PC-3 (cell line): ENCODE measurements at regions not wholly inside any gene's neighbourhood (a gene's known extent, or its start where the extent isn't known, plus 50 kb on each side); places are given as distances from the start of the nearest gene placed in this dataset.
A peak's percentile ranks its signal among the peaks of the same experiment; 100 is the strongest.

Source experiments
- ATAC-seq: fragments of 200-7000 bp; cut with Tn5 transposase; 2 replicates; pipeline ENCODE4 v1.9.1; 2020; ENCODE audit warnings: mild to moderate bottlenecking, moderate library complexity
- BruUV-seq: library from RNA; stranded (reverse); fragments of 400-500 nt; replicated peaks from 2 replicates; lab custom pipeline; 2021; lab: Mats Ljungman, UMichigan
- CTCF ChIA-PET: fragments of 300-600 bp; sonication (Branson Sonifier 250); formaldehyde crosslinking; loops from one replicate; lab custom pipeline; 2022; ENCODE audit warnings: antibody characterized with exemption; lab: Charles Lee
- POLR2A ChIA-PET: fragments of 300-600 bp; sonication (Branson Sonifier 250); formaldehyde crosslinking; loops from one replicate; lab custom pipeline; 2022; ENCODE audit warnings: antibody characterized with exemption; ENCODE audit not compliant: unreplicated experiment; lab: Charles Lee
- DNase-seq: peaks from one replicate; pipeline ENCODE4 v3.0.0-alpha.2; 2015
- H2AFZ ChIP-seq: fragments of 300-600 bp; sonication (generic); 2 replicates; pipeline ENCODE4 v1.6.0; 2016; ENCODE audit warnings: antibody characterized with exemption, low read length
- H3F3A ChIP-seq: fragments of 300-600 bp; sonication (generic); one replicate; pipeline ENCODE4 v1.6.0; 2017; ENCODE audit warnings: antibody characterized with exemption, low read length, control low read depth, mild to moderate bottlenecking; ENCODE audit not compliant: unreplicated experiment
- H3K27ac ChIP-seq: fragments of 300-600 bp; sonication (generic); 2 replicates; pipeline ENCODE4 v1.5.1; 2016; ENCODE audit warnings: mild to moderate bottlenecking, low read length
- H3K27me3 ChIP-seq: fragments of 300-600 bp; sonication (generic); 2 replicates; pipeline ENCODE4 v1.6.1; 2016; ENCODE audit warnings: low read length, mixed read lengths
- H3K36me3 ChIP-seq: fragments of 300-600 bp; sonication (generic); 2 replicates; pipeline ENCODE4 v1.6.1; 2016; ENCODE audit warnings: low read depth, mixed run types, low read length, mixed read lengths
- H3K4me1 ChIP-seq: fragments of 300-600 bp; sonication (generic); 2 replicates; pipeline ENCODE4 v1.5.1; 2016; ENCODE audit warnings: low read length; ENCODE audit not compliant: insufficient read depth
- H3K4me2 ChIP-seq: fragments of 300-600 bp; sonication (generic); 2 replicates; pipeline ENCODE4 v1.6.0; 2016; ENCODE audit warnings: low read length
- H3K4me3 ChIP-seq: fragments of 300-600 bp; sonication (generic); 2 replicates; pipeline ENCODE4 v1.5.1; 2016; ENCODE audit warnings: mild to moderate bottlenecking, low read length, mixed read lengths
- H3K79me2 ChIP-seq: fragments of 300-600 bp; sonication (generic); 2 replicates; pipeline ENCODE4 v1.6.1; 2017; ENCODE audit warnings: low read length, mixed read lengths
- H3K9ac ChIP-seq: fragments of 300-600 bp; sonication (generic); 2 replicates; pipeline ENCODE4 v1.6.0; 2016; ENCODE audit warnings: mild to moderate bottlenecking, low read length
- H3K9me2 ChIP-seq: fragments of 300-600 bp; sonication (generic); replicated peaks from 2 replicates; pipeline ENCODE4 v1.6.1; 2016; ENCODE audit warnings: mixed run types, low read length, mixed read lengths
- H3K9me3 ChIP-seq: fragments of 300-600 bp; sonication (generic); 2 replicates; pipeline ENCODE4 v1.6.1; 2016; ENCODE audit warnings: low read length, mixed read lengths
- H4K20me1 ChIP-seq: fragments of 300-600 bp; sonication (generic); 2 replicates; pipeline ENCODE4 v1.6.1; 2016; ENCODE audit warnings: low read length, mixed read lengths
- CTCF ChIP-seq: fragments of 300-600 bp; sonication (generic); conservative IDR thresholded peaks from 2 replicates; pipeline ENCODE4 v1.5.1; 2017; ENCODE audit warnings: antibody characterized with exemption, low read depth, mild to moderate bottlenecking, low read length
- EZH2 ChIP-seq: fragments of 300-600 bp; sonication (generic); IDR thresholded peaks from one replicate; pipeline ENCODE4 v1.6.1; 2017; ENCODE audit warnings: antibody characterized with exemption, mild to moderate bottlenecking, low read length; ENCODE audit not compliant: unreplicated experiment
- EZH2phosphoT487 ChIP-seq: fragments of 300-600 bp; sonication (generic); IDR thresholded peaks from 2 replicates; pipeline ENCODE4 v1.6.1; 2018; ENCODE audit warnings: mild to moderate bottlenecking, antibody characterized with exemption, low read length, borderline replicate concordance
- intact Hi-C: fragments of 100-400 bp; cut with micrococcal nuclease; formaldehyde crosslinking; loops from 2 replicates; pipeline ENCODE4 v1.9.0; 2023

- no peak overlapping the region for H3K27ac ChIP-seq
- TF ChIP-seq EZH2 (no peak), EZH2phosphoT487 (no peak), CTCF (no peak)
- no peaks in the 10 kb centered on the region for H3K79me2 ChIP-seq
- DNase-seq (no peak), ATAC-seq (no peak)
- H3K27me3 ChIP-seq = no peaks in the 10 kb centered on the region
- no TSS peak for BruUV-seq
- H3K36me3 ChIP-seq = peaks cover 7% of the 10 kb centered on the region; the same call in 1 of the 2 replicates
- H3K4me1 ChIP-seq = no peaks in the 10 kb centered on the region; the same call in 1 of the 2 replicates
- no peak overlapping the region for H3K4me3 ChIP-seq
- H3F3A ChIP-seq = no peaks in the 10 kb centered on the region
- no peaks in the 10 kb centered on the region for H3K9me2 ChIP-seq
- H3K4me2 ChIP-seq = no peak overlapping the region
- ChIA-PET CTCF (no interaction called here), POLR2A (no interaction called here)
- no peaks in the 10 kb centered on the region for H4K20me1 ChIP-seq
- H3K9ac ChIP-seq = no peak overlapping the region
- intact Hi-C loops = loop anchor here (1.0 kb wide), 1 partner anchor 8 kb away; no protein-coding TSS in a partner anchor
- H2AFZ ChIP-seq = no peak overlapping the region
- no peaks in the 10 kb centered on the region for H3K9me3 ChIP-seq
These were observed 217.8 kb downstream of the PTPRC start for GRCh38 chr1:198856601-198857000.

GRCh38 chr1:198858033-198858432 is 219.2 kb downstream of the PTPRC start:
- no peak overlapping the region for H3K9ac ChIP-seq
- no peaks in the 10 kb centered on the region; the same call in 1 of the 2 replicates for H3K4me1 ChIP-seq
- peak; percentile 49 for ATAC-seq
- H3K4me2 ChIP-seq = no peak overlapping the region
- no peaks in the 10 kb centered on the region for H3K27me3 ChIP-seq
- H3F3A ChIP-seq = no peaks in the 10 kb centered on the region
- H3K27ac ChIP-seq = no peak overlapping the region
- intact Hi-C loops = no loop called here
- BruUV-seq = no TSS peak
- no peaks in the 10 kb centered on the region for H3K9me3 ChIP-seq
- no peak overlapping the region for H3K4me3 ChIP-seq
- peak; percentile 20 for DNase-seq
- H3K79me2 ChIP-seq = no peaks in the 10 kb centered on the region
- no peaks in the 10 kb centered on the region for H3K9me2 ChIP-seq
- no peaks in the 10 kb centered on the region for H4K20me1 ChIP-seq
- ChIA-PET CTCF (no interaction called here), POLR2A (no interaction called here)
- TF ChIP-seq CTCF (no peak), EZH2phosphoT487 (no peak), EZH2 (no peak)
- peaks cover 7% of the 10 kb centered on the region; the same call in 1 of the 2 replicates for H3K36me3 ChIP-seq
- H2AFZ ChIP-seq = no peak overlapping the region

GRCh38 chr1:198860371-198860770 is 221.5 kb downstream of the PTPRC start:
- BruUV-seq = no TSS peak
- H3K9ac ChIP-seq = no peak overlapping the region
- TF ChIP-seq EZH2phosphoT487 (no peak), EZH2 (no peak), CTCF (no peak)
- H3K79me2 ChIP-seq = no peaks in the 10 kb centered on the region
- H3K4me2 ChIP-seq = no peak overlapping the region
- H3K4me1 ChIP-seq = no peaks in the 10 kb centered on the region; the same call in 1 of the 2 replicates
- no peak overlapping the region for H3K27ac ChIP-seq
- H3K36me3 ChIP-seq = peaks cover 7% of the 10 kb centered on the region; the same call in 1 of the 2 replicates
- no peaks in the 10 kb centered on the region for H3K9me3 ChIP-seq
- DNase-seq = no peak
- H3F3A ChIP-seq = no peaks in the 10 kb centered on the region
- no peaks in the 10 kb centered on the region for H3K9me2 ChIP-seq
- no peak for ATAC-seq
- H3K27me3 ChIP-seq = no peaks in the 10 kb centered on the region
- no peak overlapping the region for H2AFZ ChIP-seq
- no peak overlapping the region for H3K4me3 ChIP-seq
- ChIA-PET CTCF (no interaction called here), POLR2A (no interaction called here)
- no peaks in the 10 kb centered on the region for H4K20me1 ChIP-seq
- intact Hi-C loops = no loop called here
